Body of pancreas (tissue), 4 donors: ENCODE measurements at regions not wholly inside any gene's neighbourhood (a gene's known extent, or its start where the extent isn't known, plus 50 kb on each side); places are given as distances from the start of the nearest gene placed in this dataset.

ENCODE experiments used
- POLR2A ChIP-seq, 3 donors: fragments of 450-650 bp; IDR thresholded peaks; one replicate each; pipeline ENCODE4 v1.6.1; 2016; ENCODE audit warnings: antibody characterized with exemption in 3 of 3, mild to moderate bottlenecking in 2 of 3
- TF ChIP-seq, protein P1 (sequence below), 7 experiments: fragments of 450-650 bp in 4 of 7; fragments of 200-600 bp in 3 of 7; sonication (generic) in 3 of 7; IDR thresholded peaks; one replicate each; pipeline ENCODE4 v1.5.1; 2016 to 2019; ENCODE audit warnings: antibody characterized with exemption in 7 of 7

DNA sequence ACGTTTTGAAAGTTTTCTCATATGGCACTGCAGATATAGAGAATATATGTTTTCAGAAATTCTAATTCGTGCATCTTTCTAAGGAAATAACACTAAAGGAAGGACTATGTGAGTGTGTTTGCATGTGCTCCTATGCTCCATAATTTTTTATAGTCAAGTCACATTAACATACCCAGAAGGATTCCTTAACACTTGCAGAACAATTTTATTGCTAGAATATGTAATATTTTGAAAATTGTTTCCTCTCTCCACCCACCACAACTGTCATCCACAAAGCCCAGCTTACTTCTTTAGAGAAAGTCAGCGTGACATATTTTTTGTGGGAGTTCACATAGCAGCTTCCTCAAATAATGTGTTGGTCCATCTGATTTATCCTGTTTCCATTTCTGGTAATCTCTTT lies 604.6 kb upstream of the MGAT4C start:
- no peak for TF ChIP-seq POLR2A (IDR thresholded peaks at IDR 0.05)
- TF ChIP-seq, protein P1, sequence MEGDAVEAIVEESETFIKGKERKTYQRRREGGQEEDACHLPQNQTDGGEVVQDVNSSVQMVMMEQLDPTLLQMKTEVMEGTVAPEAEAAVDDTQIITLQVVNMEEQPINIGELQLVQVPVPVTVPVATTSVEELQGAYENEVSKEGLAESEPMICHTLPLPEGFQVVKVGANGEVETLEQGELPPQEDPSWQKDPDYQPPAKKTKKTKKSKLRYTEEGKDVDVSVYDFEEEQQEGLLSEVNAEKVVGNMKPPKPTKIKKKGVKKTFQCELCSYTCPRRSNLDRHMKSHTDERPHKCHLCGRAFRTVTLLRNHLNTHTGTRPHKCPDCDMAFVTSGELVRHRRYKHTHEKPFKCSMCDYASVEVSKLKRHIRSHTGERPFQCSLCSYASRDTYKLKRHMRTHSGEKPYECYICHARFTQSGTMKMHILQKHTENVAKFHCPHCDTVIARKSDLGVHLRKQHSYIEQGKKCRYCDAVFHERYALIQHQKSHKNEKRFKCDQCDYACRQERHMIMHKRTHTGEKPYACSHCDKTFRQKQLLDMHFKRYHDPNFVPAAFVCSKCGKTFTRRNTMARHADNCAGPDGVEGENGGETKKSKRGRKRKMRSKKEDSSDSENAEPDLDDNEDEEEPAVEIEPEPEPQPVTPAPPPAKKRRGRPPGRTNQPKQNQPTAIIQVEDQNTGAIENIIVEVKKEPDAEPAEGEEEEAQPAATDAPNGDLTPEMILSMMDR (IDR thresholded peaks at IDR 0.05), result no peak
